AG09309 (cell line): ENCODE measurements at regions not wholly inside any gene's neighbourhood (a gene's known extent, or its start where the extent isn't known, plus 50 kb on each side); places are given as distances from the start of the nearest gene placed in this dataset.

Experiments used
- DNase-seq: peaks from one replicate; pipeline ENCODE4 v3.0.0-alpha.2; 2010; ENCODE audit warnings: low read depth
- H3K4me3 ChIP-seq: 2 replicates; pipeline ENCODE4 v1.5.1; 2011; ENCODE audit warnings: mild to moderate bottlenecking, low read depth, low read length, moderate library complexity; ENCODE audit not compliant: control insufficient read depth
- TF ChIP-seq, protein P1 (sequence below): IDR thresholded peaks from 2 replicates; pipeline ENCODE4 v1.5.1; 2011; ENCODE audit warnings: mild to moderate bottlenecking, low read depth, low read length, inconsistent platforms; ENCODE audit not compliant: insufficient read depth, control insufficient read depth; ENCODE audit errors: missing control alignments

DNA sequence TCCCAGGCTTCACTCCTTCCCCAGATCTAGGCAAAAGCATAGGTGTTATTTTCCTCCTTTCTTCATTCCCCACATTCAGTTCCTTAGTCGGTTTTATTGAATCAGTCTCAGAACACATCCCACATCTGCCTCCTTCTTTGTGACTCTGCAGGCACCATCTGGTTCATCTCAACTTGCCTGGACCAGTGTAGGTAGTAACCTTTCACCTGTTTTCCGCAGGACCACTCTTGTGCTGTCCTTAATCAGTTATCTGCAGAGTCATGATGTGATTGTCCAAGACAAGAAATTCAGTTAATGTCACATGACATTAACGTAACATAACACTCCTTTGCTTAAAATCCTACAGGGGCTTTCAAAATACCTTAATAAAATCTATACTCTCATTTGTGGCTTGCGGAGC, 174.6 kb downstream of the CHRM3 start:
- H3K4me3 ChIP-seq, result no peak overlapping the region
- no peak for DNase-seq
- TF ChIP-seq, protein P1, sequence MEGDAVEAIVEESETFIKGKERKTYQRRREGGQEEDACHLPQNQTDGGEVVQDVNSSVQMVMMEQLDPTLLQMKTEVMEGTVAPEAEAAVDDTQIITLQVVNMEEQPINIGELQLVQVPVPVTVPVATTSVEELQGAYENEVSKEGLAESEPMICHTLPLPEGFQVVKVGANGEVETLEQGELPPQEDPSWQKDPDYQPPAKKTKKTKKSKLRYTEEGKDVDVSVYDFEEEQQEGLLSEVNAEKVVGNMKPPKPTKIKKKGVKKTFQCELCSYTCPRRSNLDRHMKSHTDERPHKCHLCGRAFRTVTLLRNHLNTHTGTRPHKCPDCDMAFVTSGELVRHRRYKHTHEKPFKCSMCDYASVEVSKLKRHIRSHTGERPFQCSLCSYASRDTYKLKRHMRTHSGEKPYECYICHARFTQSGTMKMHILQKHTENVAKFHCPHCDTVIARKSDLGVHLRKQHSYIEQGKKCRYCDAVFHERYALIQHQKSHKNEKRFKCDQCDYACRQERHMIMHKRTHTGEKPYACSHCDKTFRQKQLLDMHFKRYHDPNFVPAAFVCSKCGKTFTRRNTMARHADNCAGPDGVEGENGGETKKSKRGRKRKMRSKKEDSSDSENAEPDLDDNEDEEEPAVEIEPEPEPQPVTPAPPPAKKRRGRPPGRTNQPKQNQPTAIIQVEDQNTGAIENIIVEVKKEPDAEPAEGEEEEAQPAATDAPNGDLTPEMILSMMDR, result no peak

DNA sequence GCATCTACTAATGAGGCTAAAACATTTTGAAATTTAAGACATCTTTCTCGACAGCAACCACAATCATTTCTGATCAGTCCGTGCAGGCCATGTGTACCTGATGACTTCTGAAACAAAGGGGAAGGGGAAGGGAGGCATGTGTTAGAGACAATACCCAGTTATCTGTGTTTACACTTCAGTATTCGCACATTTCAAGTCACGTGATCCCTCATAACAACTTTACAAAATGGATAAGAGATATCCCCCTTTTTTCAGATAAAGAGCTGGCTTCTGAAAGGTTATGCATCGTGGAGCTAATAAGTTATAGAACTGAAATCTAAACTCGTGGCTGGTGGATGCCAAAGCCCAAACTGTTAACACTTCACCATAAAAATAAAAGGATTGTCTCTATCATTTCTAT, 175.7 kb downstream of the CHRM3 start:
- DNase-seq, result no peak
- H3K4me3 ChIP-seq, result no peak overlapping the region
- TF ChIP-seq, protein P1, result no peak

DNA sequence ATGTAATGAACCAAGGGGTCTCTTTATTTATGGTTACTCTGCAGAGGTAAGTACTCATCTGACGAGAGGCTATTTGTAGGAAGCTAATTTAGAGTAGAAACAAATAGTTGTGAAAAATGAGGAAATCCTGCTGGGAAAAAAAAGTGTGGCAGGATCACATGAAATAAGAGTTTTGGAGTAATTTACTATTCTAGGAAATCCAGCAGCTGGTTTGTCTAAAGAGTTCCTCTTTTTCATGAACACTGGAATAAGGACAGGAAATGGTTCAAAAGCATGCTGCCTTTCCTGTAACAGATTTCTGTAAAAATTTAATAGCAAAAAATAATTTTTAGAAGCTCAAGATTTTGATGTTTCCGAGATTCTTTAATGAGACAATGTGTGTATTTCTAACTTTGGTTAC, 177.3 kb downstream of the CHRM3 start:
- no peak for DNase-seq
- H3K4me3 ChIP-seq, result no peak overlapping the region
- TF ChIP-seq, protein P1, result no peak

DNA sequence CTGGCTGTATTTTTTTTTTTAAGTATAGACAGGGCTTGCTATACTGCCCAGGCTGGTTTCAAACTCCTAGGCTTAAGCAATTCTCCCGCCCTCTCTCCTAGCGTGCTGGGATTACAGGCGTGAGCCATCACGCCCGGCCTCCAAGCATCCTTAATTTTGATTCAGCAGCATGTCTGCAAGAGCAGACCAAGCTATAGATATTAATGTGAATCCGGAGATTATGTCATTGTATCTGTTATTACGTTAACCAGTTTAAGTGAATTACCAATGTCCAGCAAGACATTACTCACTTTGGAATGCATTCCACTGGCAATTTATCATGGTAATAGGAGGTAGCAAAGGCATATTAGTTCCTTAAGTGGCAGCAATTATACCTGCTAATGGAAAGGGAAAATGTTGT, 179.7 kb downstream of the CHRM3 start:
- no peak overlapping the region for H3K4me3 ChIP-seq
- DNase-seq, result no peak
- TF ChIP-seq, protein P1, result no peak

DNA sequence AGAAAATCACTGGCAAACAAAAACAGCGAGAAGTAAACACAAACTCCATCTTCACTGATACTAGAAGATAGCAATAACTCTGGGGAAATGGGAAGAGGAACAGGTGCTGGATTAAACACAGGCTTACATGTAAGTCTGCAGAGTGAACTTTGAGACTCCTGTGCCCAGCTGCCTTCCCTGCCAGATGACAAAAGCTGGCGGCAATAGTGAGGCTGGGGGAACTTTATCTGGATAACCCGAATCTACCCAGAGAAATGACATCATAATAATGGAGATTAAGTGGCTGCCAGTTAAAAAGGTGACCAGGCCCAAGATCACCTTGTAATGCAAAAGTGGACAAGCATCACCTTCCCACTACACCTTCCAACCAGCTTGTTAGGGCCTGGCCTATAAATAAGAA, 184.5 kb downstream of the CHRM3 start:
- TF ChIP-seq, protein P1, result no peak
- H3K4me3 ChIP-seq, result no peak overlapping the region
- no peak for DNase-seq

DNA sequence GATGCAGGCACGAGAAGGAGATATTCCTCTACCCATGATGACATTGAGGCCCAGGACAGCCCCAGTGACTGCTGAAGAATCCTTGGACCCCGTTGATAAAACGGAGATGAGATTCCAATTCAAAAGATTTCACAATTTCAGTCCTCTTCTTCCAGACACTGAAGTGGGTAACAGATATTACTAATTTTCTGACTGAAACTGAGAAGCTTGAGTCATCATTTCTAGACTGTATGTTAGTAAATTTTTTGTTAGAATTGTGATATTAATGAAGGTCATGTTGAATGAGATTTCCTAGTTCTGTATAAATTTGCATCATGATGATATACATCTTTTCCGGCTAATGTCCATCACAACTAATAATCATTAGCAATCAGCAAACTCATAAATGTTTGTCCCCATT, 185.8 kb downstream of the CHRM3 start:
- TF ChIP-seq, protein P1, result no peak

DNA sequence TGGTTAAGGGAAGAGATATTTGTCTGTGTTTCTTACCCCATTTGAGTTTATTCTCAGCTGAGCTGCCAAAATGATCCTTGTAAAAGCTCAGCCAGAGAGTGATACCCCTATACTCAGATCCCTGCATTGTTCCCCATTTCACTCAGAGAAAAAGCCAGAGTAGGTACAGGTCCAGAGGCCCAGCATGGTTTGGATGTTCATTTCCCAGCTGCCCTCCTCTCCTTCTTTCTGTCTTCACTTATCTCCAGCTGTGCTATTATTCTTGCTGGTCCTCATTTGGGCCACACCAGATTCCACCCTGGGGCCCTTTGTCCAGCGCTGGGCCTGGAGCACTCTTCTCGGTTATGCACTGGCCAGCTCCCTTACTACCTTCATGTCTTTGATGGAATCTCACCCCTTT, 187.7 kb downstream of the CHRM3 start:
- no peak overlapping the region for H3K4me3 ChIP-seq
- TF ChIP-seq, protein P1, result no peak
- DNase-seq, result no peak

More for the DNA sequence above, 185.8 kb downstream of the CHRM3 start:
- no peak overlapping the region for H3K4me3 ChIP-seq
- no peak for DNase-seq
